Spinal cord (tissue), 10 donors: ENCODE measurements at regions not wholly inside any gene's neighbourhood (a gene's known extent, or its start where the extent isn't known, plus 50 kb on each side); places are given as distances from the start of the nearest gene placed in this dataset. TPM values are rescaled to one million over a fixed set of nuclear protein-coding genes. Genes with fewer than 3 reads are reported as not detected.

ENCODE experiments used
- DNase-seq, 6 donors: peaks; one replicate each; pipeline versions ENCODE4 v3.0.0 to v3.0.0-alpha.2; 2013 to 2015; ENCODE audit warnings: low spot score in 6 of 6, low read depth in 4 of 6
- H3K27ac ChIP-seq: one replicate; pipeline ENCODE4 v1.5.1; 2013; ENCODE audit warnings: low read depth, low read length, control low read depth
- H3K27me3 ChIP-seq: one replicate; pipeline ENCODE4 v1.6.1; 2013; ENCODE audit warnings: low read length; ENCODE audit not compliant: control insufficient read depth, insufficient read depth
- H3K36me3 ChIP-seq: one replicate; pipeline ENCODE4 v1.6.1; 2013; ENCODE audit warnings: low read length; ENCODE audit not compliant: control insufficient read depth, insufficient read depth
- H3K4me1 ChIP-seq: one replicate; pipeline ENCODE4 v1.6.1; 2013; ENCODE audit warnings: low read length; ENCODE audit not compliant: control insufficient read depth, insufficient read depth
- H3K4me3 ChIP-seq: one replicate; pipeline ENCODE4 v1.5.1; 2013; ENCODE audit warnings: low read depth, low read length, control low read depth
- H3K9me3 ChIP-seq: one replicate; pipeline ENCODE4 v1.6.1; 2013; ENCODE audit warnings: low read length; ENCODE audit not compliant: control insufficient read depth, insufficient read depth
- WGBS: methylation state at CpG from one replicate; pipeline ENCODE4 v1.1.5; 2013; ENCODE audit warnings: missing lambda C conversion rate; ENCODE audit not compliant: insufficient coverage; 5-methylcytosine and 5-hydroxymethylcytosine counted together
- small RNA-seq: library from RNA; depleted of rRNA; stranded (forward); fragments of <200 nt; gene quantifications from one replicate; pipeline ENCODE3, GENCODE V24; 2014; ENCODE audit warnings: low replicate concordance
- donor health status: healthy.

DNA sequence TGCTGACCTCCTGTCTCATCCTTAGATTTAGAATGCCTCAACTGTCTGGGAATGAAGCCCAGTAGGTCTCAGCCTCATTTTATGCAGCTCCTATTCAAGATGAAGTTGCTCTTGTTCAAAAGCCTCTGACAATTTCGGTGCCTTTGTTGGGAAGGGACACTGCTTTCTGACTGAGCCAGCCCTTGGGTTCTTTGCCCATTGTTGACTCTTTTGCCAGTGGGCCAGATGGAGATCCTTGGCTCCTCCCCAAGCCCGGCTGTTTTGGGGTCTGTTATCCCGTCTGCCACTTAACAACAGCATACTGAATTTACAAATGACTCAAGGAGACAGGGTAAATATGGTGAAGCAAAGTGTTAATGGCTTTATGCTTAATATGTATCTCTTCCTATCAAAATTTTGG lies 58.3 kb upstream of the PRKX start:
- peak in 2 of 6 donors; percentile 45 to 95 for DNase-seq
- no peak overlapping the region for H3K27ac ChIP-seq
- H3K4me1 ChIP-seq = no peaks in the 10 kb centered on the region
- WGBS = 25% methylated on average over 1 of the region's 3 CpGs
- H3K9me3 ChIP-seq = no peaks in the 10 kb centered on the region
- no peaks in the 10 kb centered on the region for H3K36me3 ChIP-seq
- no peaks in the 10 kb centered on the region for H3K27me3 ChIP-seq
- H3K4me3 ChIP-seq = no peak overlapping the region

DNA sequence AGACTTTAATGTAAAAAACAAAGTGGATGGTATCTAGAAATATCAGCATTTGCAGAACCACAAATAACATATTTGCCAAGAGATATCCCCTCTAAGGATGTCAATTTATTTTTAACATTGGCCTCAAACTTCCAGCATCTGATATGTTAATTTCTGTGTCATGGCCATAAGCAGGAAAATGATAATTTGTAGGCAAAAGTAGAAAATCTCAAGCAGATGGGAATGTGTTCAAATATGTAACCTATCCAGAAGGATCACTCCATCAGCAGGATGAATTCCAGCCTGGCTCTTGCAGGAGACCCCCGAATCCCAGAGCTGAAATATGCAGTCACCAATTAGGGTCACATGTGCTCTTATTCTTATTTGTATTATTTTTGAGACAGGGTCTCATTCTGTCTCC lies 55.4 kb upstream of the PRKX start:
- peak in 1 of 6 donors; percentile 72 for DNase-seq
- Histone ChIP-seq H3K27me3 (no peaks in the 10 kb centered on the region), H3K4me3 (no peak overlapping the region), H3K4me1 (no peaks in the 10 kb centered on the region), H3K9me3 (no peaks in the 10 kb centered on the region), H3K27ac (no peak overlapping the region), H3K36me3 (no peaks in the 10 kb centered on the region)
- no CpG with 5 or more reads among the region's 1 CpG for WGBS

Small RNA genes in the stretch of these regions (small RNA-seq; reads per million reads assigned to genes)
- gene RF00401 = not detected
